HepG2 (cell line): ENCODE measurements at regions not wholly inside any gene's neighbourhood (a gene's known extent, or its start where the extent isn't known, plus 50 kb on each side); places are given as distances from the start of the nearest gene placed in this dataset.

Experiments used
- BRCA1 ChIP-seq: sonication (generic); formaldehyde crosslinking; IDR thresholded peaks from 2 replicates; pipeline ENCODE4 v1.4.0; 2020; ENCODE audit warnings: missing genetic modification reagents
- CTCF ChIP-seq: sonication (generic); formaldehyde crosslinking; IDR thresholded peaks from 2 replicates; pipeline ENCODE4 v1.5.0; 2020; ENCODE audit warnings: mild to moderate bottlenecking, missing genetic modification reagents, moderate library complexity
- DRAP1 ChIP-seq: IDR thresholded peaks from 2 replicates; pipeline ENCODE4 v1.6.1; 2016; ENCODE audit warnings: missing genetic modification reagents, missing compliant biosample characterization
- HNRNPUL1 ChIP-seq: fragments of 200-400 bp; formaldehyde crosslinking; IDR thresholded peaks from 2 replicates; pipeline ENCODE4 v1.6.1; 2017; ENCODE audit warnings: low read depth, mild to moderate bottlenecking, low read length, moderate library complexity
- JUNB ChIP-seq: sonication (generic); formaldehyde crosslinking; IDR thresholded peaks from 2 replicates; pipeline ENCODE4 v1.8.0; 2022; ENCODE audit warnings: missing genetic modification reagents, mild to moderate bottlenecking, borderline replicate concordance
- KDM3A ChIP-seq: IDR thresholded peaks from 2 replicates; pipeline ENCODE4 v1.6.1; 2018; ENCODE audit warnings: low read depth, missing compliant biosample characterization
- MAFK ChIP-seq, 2 experiments: IDR thresholded peaks in 1 of 2; conservative IDR thresholded peaks in 1 of 2; 2 replicates each; pipeline ENCODE4 v1.6.1; 2011; ENCODE audit warnings: improper control_type of control experiment in 2 of 2, low read length in 2 of 2
- PBX3 ChIP-seq: sonication (generic); formaldehyde crosslinking; IDR thresholded peaks from 2 replicates; pipeline ENCODE4 v1.8.1; 2023; ENCODE audit warnings: missing genetic modification reagents, inconsistent platforms, borderline replicate concordance
- PHF21A ChIP-seq: sonication (generic); formaldehyde crosslinking; IDR thresholded peaks from 2 replicates; pipeline ENCODE4 v1.5.0; 2020; ENCODE audit warnings: mild to moderate bottlenecking, missing genetic modification reagents
- REPIN1 ChIP-seq: sonication (generic); formaldehyde crosslinking; IDR thresholded peaks from 2 replicates; pipeline ENCODE4 v1.8.0; 2022; ENCODE audit warnings: missing genetic modification reagents, low read depth, mild to moderate bottlenecking, borderline replicate concordance
- ZNF430 ChIP-seq: sonication (generic); formaldehyde crosslinking; IDR thresholded peaks from 2 replicates; pipeline ENCODE4 v1.9.0; 2021; ENCODE audit warnings: mild to moderate bottlenecking, missing genetic modification reagents
- ZNF549 ChIP-seq: sonication (generic); formaldehyde crosslinking; IDR thresholded peaks from 2 replicates; pipeline ENCODE4 v1.5.0; 2020; ENCODE audit warnings: missing genetic modification reagents
- ZNF777 ChIP-seq: sonication (generic); formaldehyde crosslinking; IDR thresholded peaks from 2 replicates; pipeline ENCODE4 v1.4.0; 2020; ENCODE audit warnings: missing genetic modification reagents

- TF ChIP-seq JUNB (no peak), CTCF (CRISPR knock-in tag) (no peak), HNRNPUL1 (no peak), ZNF777 (CRISPR knock-in tag) (no peak), BRCA1 (CRISPR knock-in tag) (no peak), ZNF549 (no peak), ZNF430 (CRISPR knock-in tag) (no peak), DRAP1 (CRISPR knock-in tag) (no peak), PHF21A (no peak), REPIN1 (no peak), PBX3 (CRISPR knock-in tag) (no peak), KDM3A (no peak), MAFK (conservative IDR thresholded peaks at IDR 0.05 in 1 of 2, IDR thresholded peaks at IDR 0.05 in 1 of 2; ENCODE audit: low read length in 2 of 2) (no peak)
Measured at GRCh38 chr3:191770541-191770940, 309.6 kb downstream of the PYDC2 start.
